Fibroblast of mammary gland (primary cell): ENCODE measurements at regions not wholly inside any gene's neighbourhood (a gene's known extent, or its start where the extent isn't known, plus 50 kb on each side); places are given as distances from the start of the nearest gene placed in this dataset.

Experiments used
- DNase-seq: peaks from one replicate; pipeline ENCODE4 v3.0.0-alpha.2; 2010; ENCODE audit warnings: low read depth
- H3K4me3 ChIP-seq: 2 replicates; pipeline ENCODE4 v1.5.1; 2011; ENCODE audit warnings: low read depth, mild to moderate bottlenecking, low read length, moderate library complexity; ENCODE audit not compliant: control insufficient read depth
- CTCF ChIP-seq: conservative IDR thresholded peaks from 2 replicates; pipeline ENCODE4 v1.5.1; 2011; ENCODE audit warnings: low read depth, low read length, inconsistent platforms; ENCODE audit not compliant: control insufficient read depth, insufficient read depth

- no peak overlapping the region for H3K4me3 ChIP-seq
- TF ChIP-seq CTCF = peak; percentile 77
- peak; percentile 73 for DNase-seq
Observed at GRCh38 chr16:72400257-72401083, 228.5 kb upstream of the PMFBP1 start.

GRCh38 chr16:72399811-72400210, 227.9 kb upstream of the PMFBP1 start:
- no peak for TF ChIP-seq CTCF
- no peak for DNase-seq
- no peak overlapping the region for H3K4me3 ChIP-seq

GRCh38 chr16:72397876-72398275, 225.9 kb upstream of the PMFBP1 start:
- H3K4me3 ChIP-seq = no peak overlapping the region
- no peak for TF ChIP-seq CTCF
- DNase-seq = no peak

GRCh38 chr16:72394526-72394925, 222.6 kb upstream of the PMFBP1 start:
- DNase-seq = no peak
- no peak overlapping the region for H3K4me3 ChIP-seq
- TF ChIP-seq CTCF = no peak

- H3K4me3 ChIP-seq = no peak overlapping the region
- DNase-seq = no peak
- TF ChIP-seq CTCF = no peak
Observed at GRCh38 chr16:72389791-72390190, 217.8 kb upstream of the PMFBP1 start.

GRCh38 chr16:72388007-72388406, 216.1 kb upstream of the PMFBP1 start:
- TF ChIP-seq CTCF = no peak
- H3K4me3 ChIP-seq = no peak overlapping the region
- no peak for DNase-seq
